Germinal center (tissue), 1 donor: ENCODE measurements at regions not wholly inside any gene's neighbourhood (a gene's known extent, or its start where the extent isn't known, plus 50 kb on each side); places are given as distances from the start of the nearest gene placed in this dataset.

Experiments used
- DNase-seq: peaks from one replicate; pipeline ENCODE4 v3.0.0; 2012; ENCODE audit warnings: mixed read lengths, low spot score

DNA sequence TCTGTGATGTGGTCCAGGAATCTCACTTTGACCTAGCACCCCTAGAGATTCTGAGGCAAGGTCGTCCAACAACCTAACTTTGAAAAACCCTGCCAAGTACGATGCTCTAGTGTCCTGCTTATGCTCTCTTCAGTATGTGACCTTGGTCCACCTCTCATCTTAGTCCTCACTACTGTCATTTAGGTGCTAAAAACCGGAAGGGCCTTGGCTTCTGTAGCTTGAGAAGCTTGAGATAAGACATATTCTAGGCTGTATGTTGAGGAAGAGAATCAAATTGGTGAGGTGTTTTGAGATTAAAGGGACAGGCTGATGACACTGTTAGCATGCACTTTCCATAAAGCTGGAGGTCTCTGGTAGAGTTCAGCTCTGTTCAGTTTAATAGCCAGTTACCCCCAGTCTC is 57.0 kb upstream of the MTPN start:
- no peak for DNase-seq

DNA sequence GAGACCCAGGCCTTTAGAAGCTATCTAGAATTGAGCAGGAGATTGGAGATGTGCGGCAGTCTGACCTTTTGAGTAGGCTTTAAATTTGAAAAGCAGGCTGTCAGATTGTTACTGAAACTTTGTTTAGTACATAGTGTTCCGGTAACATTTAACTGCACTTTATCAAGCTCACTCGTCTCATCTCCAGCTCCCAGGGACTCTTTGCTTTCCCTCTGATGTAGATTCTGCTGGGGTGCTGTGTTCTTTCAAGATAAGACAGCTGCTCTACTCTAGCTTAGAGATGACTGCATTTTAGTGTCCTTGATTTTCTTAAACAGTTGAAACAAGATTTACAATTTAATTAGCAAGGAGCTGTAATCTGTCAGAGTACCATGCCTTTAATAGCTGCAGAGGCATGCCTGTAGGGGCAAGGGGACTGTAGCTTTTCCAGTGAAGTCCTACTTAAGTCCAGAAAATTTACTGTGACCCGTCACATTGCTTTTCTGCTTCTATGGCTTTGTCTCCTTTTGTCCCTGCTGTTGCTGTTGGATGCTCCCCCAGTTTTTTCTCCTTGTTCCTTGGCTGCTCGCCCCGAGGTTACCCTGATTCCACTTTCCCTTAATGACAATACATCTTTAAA is 56.4 kb upstream of the MTPN start:
- no peak for DNase-seq

DNA sequence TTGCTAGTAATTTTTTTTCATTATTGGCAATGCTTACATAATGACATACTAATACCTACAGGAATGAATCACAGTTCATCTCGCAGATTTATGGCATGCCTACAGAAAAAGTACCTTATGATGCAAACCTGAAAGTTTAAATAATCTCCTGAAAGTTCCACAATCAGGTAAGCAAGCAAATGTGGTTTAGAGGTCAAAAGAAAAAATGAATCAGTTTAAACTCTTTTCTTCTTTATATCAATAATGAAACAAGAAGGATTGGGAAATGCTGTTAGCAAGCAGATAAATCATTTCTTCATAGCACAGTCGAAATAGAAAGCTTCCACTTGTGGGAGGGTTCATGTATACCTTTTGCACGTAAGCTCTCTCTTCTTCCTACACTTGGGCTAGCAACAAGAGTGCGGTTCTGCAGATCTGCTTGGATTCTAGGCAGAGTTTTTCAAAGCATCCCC is 53.7 kb upstream of the MTPN start:
- no peak for DNase-seq

DNA sequence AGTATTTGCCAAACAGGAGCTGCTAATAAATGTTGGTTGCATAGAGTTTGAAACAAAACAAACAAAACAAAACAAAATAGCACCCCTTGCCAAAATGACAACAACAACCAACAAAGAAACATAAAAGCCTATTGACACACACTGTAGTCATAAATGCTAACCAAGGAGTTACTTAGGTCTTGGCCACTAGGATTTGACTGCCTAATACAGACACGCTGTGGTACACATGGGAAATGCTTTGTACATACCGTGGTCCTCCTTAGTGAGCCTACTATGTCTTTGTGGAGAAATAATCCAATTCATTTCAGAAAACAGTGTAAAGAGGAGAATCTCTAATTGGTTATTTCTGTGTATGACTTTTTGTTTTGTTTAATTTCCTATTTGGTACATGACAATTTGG is 53.2 kb upstream of the MTPN start:
- DNase-seq: no peak

DNA sequence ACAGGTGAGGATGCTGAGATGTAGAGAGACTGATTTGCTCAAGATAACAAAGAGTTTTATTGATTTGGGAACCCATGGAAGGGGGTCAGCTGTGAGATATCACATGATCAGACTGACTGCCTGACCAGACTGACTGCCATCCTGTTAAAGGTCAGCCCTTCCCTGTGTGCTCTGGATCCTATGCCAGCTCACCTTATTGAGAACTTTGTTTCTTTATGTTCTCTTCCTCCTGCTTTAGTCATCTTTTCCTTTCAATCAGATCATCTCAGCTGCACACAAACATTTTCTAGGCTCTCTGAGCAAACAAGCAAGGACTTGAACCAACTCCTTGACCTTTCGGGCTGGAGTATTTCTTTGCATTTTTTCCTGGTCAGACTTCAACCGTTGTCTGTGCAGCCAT is 50.0 kb upstream of the MTPN start:
- DNase-seq: no peak
